HCT116 (cell line): ENCODE measurements at regions not wholly inside any gene's neighbourhood (a gene's known extent, or its start where the extent isn't known, plus 50 kb on each side); places are given as distances from the start of the nearest gene placed in this dataset.

Experiments
- ATAC-seq: fragments of 200-7000 bp; cut with Tn5 transposase; 2 replicates; pipeline ENCODE4 v1.9.1; 2020; ENCODE audit warnings: mild to moderate bottlenecking, moderate library complexity
- BruUV-seq: library from RNA; stranded (reverse); fragments of 400-500 nt; replicated peaks from 2 replicates; lab custom pipeline; 2021; lab: Mats Ljungman, UMichigan
- CTCF ChIA-PET: fragments of 300-600 bp; sonication (Branson Sonifier 250); formaldehyde crosslinking; loops from one replicate; lab custom pipeline; 2021; ENCODE audit warnings: antibody characterized with exemption; lab: Charles Lee
- POLR2A ChIA-PET: fragments of 300-600, 350-600 bp; sonication (Branson Sonifier 250); formaldehyde crosslinking; loops from one replicate; lab custom pipeline; 2021; ENCODE audit warnings: antibody characterized with exemption; lab: Charles Lee
- RAD21 ChIA-PET, 2 experiments: fragments of 300-600 bp; sonication (Branson Sonifier 250); formaldehyde crosslinking; loops; one replicate each; lab custom pipeline; 2023; ENCODE audit warnings: low total read pairs in 2 of 2; ENCODE audit not compliant: uncharacterized antibody in 2 of 2, unreplicated experiment in 2 of 2, low non-redundant PET in 1 of 2; lab: Charles Lee
- DNase-seq: peaks from one replicate; pipeline ENCODE4 v3.0.0-alpha.2; 2010; ENCODE audit warnings: low read depth, low spot score
- H2AFZ ChIP-seq: fragments of 200-600 bp; shearing (Covaris generic), sonication (generic); 2 replicates; pipeline ENCODE4 v1.6.1; 2017; ENCODE audit warnings: low read depth, mixed run types, mixed read lengths, antibody characterized with exemption, low read length; ENCODE audit not compliant: poor library complexity, severe bottlenecking
- H3K27ac ChIP-seq: 2 replicates; pipeline ENCODE4 v1.5.1; 2012; ENCODE audit warnings: low read depth, low read length
- H3K27me3 ChIP-seq: fragments of 200-600 bp; sonication (generic); 2 replicates; pipeline ENCODE4 v1.6.1; 2016; ENCODE audit warnings: mixed run types, low read length, mixed read lengths; ENCODE audit not compliant: insufficient read depth
- H3K36me3 ChIP-seq, 2 experiments: fragments of 200-500 bp in 1 of 2; fragments of 200-600 bp in 1 of 2; sonication (Bioruptor generic) in 1 of 2; sonication (generic) in 1 of 2; 2 replicates each; pipeline versions ENCODE4 v1.5.1 to v1.6.1; 2014 to 2016; ENCODE audit warnings: low read length in 2 of 2, inconsistent platforms in 1 of 2, mixed read lengths in 1 of 2, mixed run types in 1 of 2; ENCODE audit not compliant: insufficient read depth in 2 of 2, control insufficient read depth in 1 of 2
- H3K4me1 ChIP-seq, 2 experiments: fragments of 200-600 bp in 1 of 2; sonication (generic) in 1 of 2; 2 replicates each; pipeline versions ENCODE4 v1.5.1 to v1.6.1; 2012 to 2017; ENCODE audit warnings: low read length in 2 of 2, inconsistent platforms in 1 of 2, mild to moderate bottlenecking in 1 of 2, mixed read lengths in 1 of 2, mixed run types in 1 of 2, moderate library complexity in 1 of 2; ENCODE audit not compliant: insufficient read depth in 2 of 2, control insufficient read depth in 1 of 2
- H3K4me2 ChIP-seq: fragments of 200-600 bp; sonication (generic); 2 replicates; pipeline ENCODE4 v1.6.1; 2017; ENCODE audit warnings: mixed run types, low read length, mixed read lengths
- H3K4me3 ChIP-seq, 2 experiments: fragments of 200-600 bp in 1 of 2; sonication (generic) in 1 of 2; replicated peaks in 1 of 2; 2 replicates each; pipeline ENCODE4 v1.5.1; 2011 to 2016; ENCODE audit warnings: low read length in 2 of 2, control low read depth in 1 of 2, low read depth in 1 of 2, mild to moderate bottlenecking in 1 of 2, mixed read lengths in 1 of 2, mixed run types in 1 of 2
- H3K79me2 ChIP-seq: fragments of 200-600 bp; sonication (generic); 2 replicates; pipeline ENCODE4 v1.6.1; 2017; ENCODE audit warnings: mild to moderate bottlenecking, mixed run types, low read length, moderate library complexity, mixed read lengths; ENCODE audit not compliant: insufficient read depth
- H3K9ac ChIP-seq: fragments of 200-600 bp; sonication (generic); 2 replicates; pipeline ENCODE4 v1.6.1; 2016; ENCODE audit warnings: low read length, mixed read lengths
- H3K9me2 ChIP-seq: fragments of 200-600 bp; sonication (generic), shearing (Covaris generic); 2 replicates; pipeline ENCODE4 v1.6.1; 2017; ENCODE audit warnings: mixed run types, mild to moderate bottlenecking, moderate library complexity; ENCODE audit not compliant: insufficient read depth
- H3K9me3 ChIP-seq, 2 experiments: fragments of 200-500 bp in 1 of 2; fragments of 200-600 bp in 1 of 2; sonication (Bioruptor generic) in 1 of 2; sonication (generic) in 1 of 2; 2 replicates each; pipeline ENCODE4 v1.6.1; 2014 to 2017; ENCODE audit warnings: low read length in 2 of 2, mixed read lengths in 2 of 2, inconsistent platforms in 1 of 2, low read depth in 1 of 2, mild to moderate bottlenecking in 1 of 2, mixed run types in 1 of 2, moderate library complexity in 1 of 2; ENCODE audit not compliant: control insufficient read depth in 1 of 2, insufficient read depth in 1 of 2
- H4K20me1 ChIP-seq: fragments of 200-600 bp; sonication (generic), shearing (Covaris generic); 2 replicates; pipeline ENCODE4 v1.6.1; 2017; ENCODE audit warnings: mixed run types, mild to moderate bottlenecking, moderate library complexity; ENCODE audit not compliant: insufficient read depth
- CBX3 ChIP-seq: IDR thresholded peaks from 2 replicates; pipeline ENCODE4 v1.6.1; 2012; ENCODE audit warnings: low read depth
- CEBPB ChIP-seq: IDR thresholded peaks from 2 replicates; pipeline ENCODE4 v1.6.1; 2012; ENCODE audit warnings: low read depth
- ELF1 ChIP-seq: IDR thresholded peaks from 2 replicates; pipeline ENCODE4 v1.6.1; 2012; ENCODE audit warnings: low read depth, borderline replicate concordance
- EZH2 ChIP-seq: fragments of 200-600 bp; sonication (generic); IDR thresholded peaks from 2 replicates; pipeline ENCODE4 v1.6.1; 2017; ENCODE audit warnings: antibody characterized with exemption, mixed run types
- EZH2phosphoT487 ChIP-seq: fragments of 200-600 bp; IDR thresholded peaks from 2 replicates; pipeline ENCODE4 v1.6.1; 2018; ENCODE audit warnings: antibody characterized with exemption, borderline replicate concordance
- FOSL1 ChIP-seq: IDR thresholded peaks from 2 replicates; pipeline ENCODE4 v1.6.1; 2012; ENCODE audit warnings: low read depth
- JUND ChIP-seq: IDR thresholded peaks from 2 replicates; pipeline ENCODE4 v1.6.1; 2012
- POLR2A ChIP-seq: IDR thresholded peaks from 2 replicates; pipeline ENCODE4 v1.7.0; 2011; ENCODE audit warnings: borderline replicate concordance; ENCODE audit not compliant: insufficient read depth, insufficient read length; ENCODE audit errors: extremely low read depth
- POLR2AphosphoS5 ChIP-seq: IDR thresholded peaks from 2 replicates; pipeline ENCODE4 v1.6.1; 2011; ENCODE audit warnings: mild to moderate bottlenecking, low read depth, low read length, moderate library complexity
- SRF ChIP-seq: IDR thresholded peaks from 2 replicates; pipeline ENCODE4 v1.6.1; 2012; ENCODE audit warnings: low read depth
- YY1 ChIP-seq: IDR thresholded peaks from 2 replicates; pipeline ENCODE4 v1.6.1; 2011; ENCODE audit warnings: low read length, low read depth, moderate library complexity, mild to moderate bottlenecking; ENCODE audit not compliant: insufficient replicate concordance; ENCODE audit errors: extremely low read depth
- ZFX ChIP-seq: fragments of 450-650 bp; IDR thresholded peaks from 2 replicates; pipeline ENCODE4 v1.6.1; 2017
- ZNF274 ChIP-seq: fragments of 200-500 bp; sonication (Bioruptor generic); IDR thresholded peaks from 2 replicates; pipeline ENCODE4 v1.6.1; 2014; ENCODE audit warnings: mild to moderate bottlenecking, low read depth, low read length, inconsistent platforms
- intact Hi-C: fragments of 100-400 bp; cut with micrococcal nuclease; formaldehyde crosslinking; loops from 2 replicates; pipeline ENCODE4 v1.10.0; 2022
- TF ChIP-seq, protein P1 (sequence below), 3 experiments: fragments of 200-600 bp in 1 of 3; sonication (generic) in 1 of 3; IDR thresholded peaks in 2 of 3; conservative IDR thresholded peaks in 1 of 3; 2 replicates each; pipeline ENCODE4 v1.5.1; 2012 to 2017; ENCODE audit warnings: low read depth in 2 of 3, low read length in 2 of 3, antibody characterized with exemption in 1 of 3, borderline replicate concordance in 1 of 3, control low read depth in 1 of 3, mild to moderate bottlenecking in 1 of 3, mixed read lengths in 1 of 3, mixed run types in 1 of 3, moderate library complexity in 1 of 3; ENCODE audit not compliant: insufficient read depth in 1 of 3
- TF ChIP-seq, protein P2 (sequence below): IDR thresholded peaks from 2 replicates; pipeline ENCODE4 v1.6.1; 2012
- TF ChIP-seq, protein P3 (sequence below): IDR thresholded peaks from 2 replicates; pipeline ENCODE4 v1.6.1; 2012; ENCODE audit warnings: low read depth

DNA sequence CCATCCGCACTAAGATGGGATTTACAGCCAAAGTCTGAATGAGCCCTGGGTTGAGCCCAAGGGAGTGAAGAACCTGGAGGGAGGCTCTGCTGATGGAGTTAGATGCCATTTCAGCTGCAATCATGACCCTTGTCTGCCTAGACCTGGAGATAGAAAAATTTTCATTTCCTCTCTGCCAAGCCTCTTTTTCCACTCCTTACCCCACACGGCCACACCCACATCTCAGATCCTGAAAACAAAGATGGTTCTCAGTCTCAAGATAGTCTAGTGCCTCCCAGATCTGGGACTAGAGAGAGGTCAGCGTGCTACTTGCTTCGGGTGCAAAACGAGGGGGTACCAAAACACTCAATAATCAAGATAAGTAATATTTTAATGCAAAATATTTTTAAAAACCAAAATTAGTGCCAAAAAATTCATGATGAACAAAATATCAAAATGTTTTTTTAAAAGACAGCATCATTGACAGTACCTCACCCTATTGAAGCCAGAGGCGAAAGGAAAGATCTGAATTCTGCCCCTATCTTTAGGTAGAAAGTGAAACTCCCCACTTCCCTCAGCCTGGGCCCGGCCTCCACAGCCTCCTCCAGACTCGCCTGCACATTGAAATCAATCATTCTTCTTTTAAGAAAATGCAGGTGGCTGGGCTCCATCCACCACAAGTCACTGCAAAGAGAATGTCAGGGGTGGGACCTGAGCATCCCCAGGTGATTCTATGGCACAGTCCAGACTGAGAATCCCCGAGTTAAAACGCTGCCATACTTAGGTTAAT lies 57.8 kb upstream of the GPR45 start:
- Histone ChIP-seq H3K36me3 (no peaks in the 10 kb centered on the region), H3K27me3 (no peaks in the 10 kb centered on the region), H3K9ac (no peak overlapping the region), H3K9me2 (no peaks in the 10 kb centered on the region), H3K4me3 (no peak overlapping the region), H3K4me1 (peaks cover 6 to 17% of the 10 kb centered on the region in 2 experiments; a peak in 3 of 4 replicates), H3K27ac (no peak overlapping the region), H2AFZ (no peak overlapping the region), H3K79me2 (no peaks in the 10 kb centered on the region), H4K20me1 (no peaks in the 10 kb centered on the region)
- ChIA-PET POLR2A (no interaction called here), CTCF (no interaction called here), RAD21 (no interaction called here)
- no TSS peak for BruUV-seq
- intact Hi-C loops, result no loop called here
- DNase-seq (no peak), ATAC-seq (no peak)
- TF ChIP-seq CBX3 (no peak), ELF1 (no peak)
- TF ChIP-seq, protein P1, sequence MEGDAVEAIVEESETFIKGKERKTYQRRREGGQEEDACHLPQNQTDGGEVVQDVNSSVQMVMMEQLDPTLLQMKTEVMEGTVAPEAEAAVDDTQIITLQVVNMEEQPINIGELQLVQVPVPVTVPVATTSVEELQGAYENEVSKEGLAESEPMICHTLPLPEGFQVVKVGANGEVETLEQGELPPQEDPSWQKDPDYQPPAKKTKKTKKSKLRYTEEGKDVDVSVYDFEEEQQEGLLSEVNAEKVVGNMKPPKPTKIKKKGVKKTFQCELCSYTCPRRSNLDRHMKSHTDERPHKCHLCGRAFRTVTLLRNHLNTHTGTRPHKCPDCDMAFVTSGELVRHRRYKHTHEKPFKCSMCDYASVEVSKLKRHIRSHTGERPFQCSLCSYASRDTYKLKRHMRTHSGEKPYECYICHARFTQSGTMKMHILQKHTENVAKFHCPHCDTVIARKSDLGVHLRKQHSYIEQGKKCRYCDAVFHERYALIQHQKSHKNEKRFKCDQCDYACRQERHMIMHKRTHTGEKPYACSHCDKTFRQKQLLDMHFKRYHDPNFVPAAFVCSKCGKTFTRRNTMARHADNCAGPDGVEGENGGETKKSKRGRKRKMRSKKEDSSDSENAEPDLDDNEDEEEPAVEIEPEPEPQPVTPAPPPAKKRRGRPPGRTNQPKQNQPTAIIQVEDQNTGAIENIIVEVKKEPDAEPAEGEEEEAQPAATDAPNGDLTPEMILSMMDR (IDR thresholded peaks at IDR 0.05 in 2 of 3, conservative IDR thresholded peaks at IDR 0.05 in 1 of 3; ENCODE audit: borderline replicate concordance in 1 of 3, insufficient read depth in 1 of 3, low read depth in 2 of 3, low read length in 2 of 3), result no peak
- TF ChIP-seq, all 23 proteins: peak for 0
- no peak overlapping the region for H3K4me2 ChIP-seq
- H3K9me3 ChIP-seq, result no peaks in the 10 kb centered on the region

DNA sequence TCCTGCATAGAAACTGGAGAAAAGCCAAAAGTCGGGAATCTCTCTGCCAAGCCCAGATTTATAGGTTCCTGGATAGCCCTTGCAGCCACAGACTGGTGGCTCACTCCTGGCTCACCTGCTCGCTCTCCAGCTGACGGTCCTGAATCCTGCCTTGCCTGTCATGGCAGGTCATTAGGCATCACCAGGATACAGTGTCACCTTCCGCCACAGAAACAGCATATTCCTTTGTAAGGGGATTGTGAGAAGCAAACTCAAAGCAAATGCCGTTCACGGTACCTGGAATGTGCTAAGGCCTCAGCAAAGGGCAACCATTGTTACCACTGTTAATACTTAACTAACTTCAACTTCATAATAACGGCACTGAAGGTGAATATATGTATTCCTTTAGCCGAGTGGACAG lies 57.1 kb upstream of the GPR45 start:
- ChIA-PET POLR2A (no interaction called here), CTCF (no interaction called here), RAD21 (no interaction called here)
- Histone ChIP-seq H3K4me3 (no peak overlapping the region), H3K9me3 (no peaks in the 10 kb centered on the region), H3K4me1 (peaks cover 6 to 15% of the 10 kb centered on the region in 2 experiments; a peak in 3 of 4 replicates), H3K4me2 (no peak overlapping the region), H3K9me2 (no peaks in the 10 kb centered on the region), H4K20me1 (no peaks in the 10 kb centered on the region), H3K27me3 (no peaks in the 10 kb centered on the region), H2AFZ (no peak overlapping the region), H3K79me2 (no peaks in the 10 kb centered on the region), H3K27ac (no peak overlapping the region), H3K9ac (no peak overlapping the region), H3K36me3 (no peaks in the 10 kb centered on the region)
- no peak for DNase-seq
- no peak for ATAC-seq
- no TSS peak for BruUV-seq
- intact Hi-C loops, result no loop called here
- TF ChIP-seq ZNF274 (no peak), POLR2A (no peak), JUND (no peak), EZH2phosphoT487 (no peak), EZH2 (no peak), SRF (no peak), FOSL1 (no peak), CEBPB (no peak), YY1 (no peak), ELF1 (no peak), ZFX (no peak), POLR2AphosphoS5 (no peak)
- TF ChIP-seq, protein P2, sequence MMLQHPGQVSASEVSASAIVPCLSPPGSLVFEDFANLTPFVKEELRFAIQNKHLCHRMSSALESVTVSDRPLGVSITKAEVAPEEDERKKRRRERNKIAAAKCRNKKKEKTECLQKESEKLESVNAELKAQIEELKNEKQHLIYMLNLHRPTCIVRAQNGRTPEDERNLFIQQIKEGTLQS, result no peak
- TF ChIP-seq, protein P3, sequence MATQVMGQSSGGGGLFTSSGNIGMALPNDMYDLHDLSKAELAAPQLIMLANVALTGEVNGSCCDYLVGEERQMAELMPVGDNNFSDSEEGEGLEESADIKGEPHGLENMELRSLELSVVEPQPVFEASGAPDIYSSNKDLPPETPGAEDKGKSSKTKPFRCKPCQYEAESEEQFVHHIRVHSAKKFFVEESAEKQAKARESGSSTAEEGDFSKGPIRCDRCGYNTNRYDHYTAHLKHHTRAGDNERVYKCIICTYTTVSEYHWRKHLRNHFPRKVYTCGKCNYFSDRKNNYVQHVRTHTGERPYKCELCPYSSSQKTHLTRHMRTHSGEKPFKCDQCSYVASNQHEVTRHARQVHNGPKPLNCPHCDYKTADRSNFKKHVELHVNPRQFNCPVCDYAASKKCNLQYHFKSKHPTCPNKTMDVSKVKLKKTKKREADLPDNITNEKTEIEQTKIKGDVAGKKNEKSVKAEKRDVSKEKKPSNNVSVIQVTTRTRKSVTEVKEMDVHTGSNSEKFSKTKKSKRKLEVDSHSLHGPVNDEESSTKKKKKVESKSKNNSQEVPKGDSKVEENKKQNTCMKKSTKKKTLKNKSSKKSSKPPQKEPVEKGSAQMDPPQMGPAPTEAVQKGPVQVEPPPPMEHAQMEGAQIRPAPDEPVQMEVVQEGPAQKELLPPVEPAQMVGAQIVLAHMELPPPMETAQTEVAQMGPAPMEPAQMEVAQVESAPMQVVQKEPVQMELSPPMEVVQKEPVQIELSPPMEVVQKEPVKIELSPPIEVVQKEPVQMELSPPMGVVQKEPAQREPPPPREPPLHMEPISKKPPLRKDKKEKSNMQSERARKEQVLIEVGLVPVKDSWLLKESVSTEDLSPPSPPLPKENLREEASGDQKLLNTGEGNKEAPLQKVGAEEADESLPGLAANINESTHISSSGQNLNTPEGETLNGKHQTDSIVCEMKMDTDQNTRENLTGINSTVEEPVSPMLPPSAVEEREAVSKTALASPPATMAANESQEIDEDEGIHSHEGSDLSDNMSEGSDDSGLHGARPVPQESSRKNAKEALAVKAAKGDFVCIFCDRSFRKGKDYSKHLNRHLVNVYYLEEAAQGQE, result no peak
